ENCODE measurements at regions not wholly inside any gene's neighbourhood (a gene's known extent, or its start where the extent isn't known, plus 50 kb on each side); places are given as distances from the start of the nearest gene placed in this dataset.
A peak's percentile ranks its signal among the peaks of the same experiment; 100 is the strongest.

DNA sequence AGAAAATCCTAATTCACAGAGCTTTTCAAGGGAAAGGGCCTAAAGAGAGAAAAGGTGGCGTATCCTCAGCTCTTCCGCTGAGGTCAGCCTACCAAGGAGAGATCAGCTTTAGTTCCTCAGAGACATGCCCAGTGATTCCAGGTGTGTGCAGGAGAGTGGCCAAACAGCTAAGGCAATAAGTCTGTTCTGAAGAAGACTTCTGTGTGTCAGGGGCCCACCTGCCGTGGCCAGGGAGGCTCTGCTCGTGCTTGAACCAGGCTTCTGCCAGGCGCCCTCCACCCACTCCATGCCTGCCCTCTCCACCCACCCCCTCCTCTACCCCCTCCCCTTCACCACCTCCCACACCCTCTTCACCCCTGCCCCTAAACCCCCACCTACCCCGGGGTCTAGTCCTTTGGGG, 67.4 kb upstream of the ARMC2 start:
- no peaks in the 10 kb centered on the region for H3K9me3 ChIP-seq
- H3K4me1 ChIP-seq, result peaks cover 12% of the 10 kb centered on the region
- H3K36me3 ChIP-seq, result no peaks in the 10 kb centered on the region
- TF ChIP-seq POLR2AphosphoS5 (IDR thresholded peaks at IDR 0.05; ENCODE audit: insufficient read depth in 1 of 2, low read depth in 1 of 2), result no peak
- no peak for TF ChIP-seq POLR2A (IDR thresholded peaks at IDR 0.05)
- no peak for TF ChIP-seq CTCF (IDR thresholded peaks at IDR 0.05)
- H3K27ac ChIP-seq, result no peak overlapping the region
- intact Hi-C loops (cut with DNase I), result loop anchor here (5.0 kb wide), 1 partner anchor 218 kb away; the partner anchor contains the start of gene FOXO3
- no peaks in the 10 kb centered on the region for H3K27me3 ChIP-seq
- no peak for DNase-seq (ENCODE audit: extremely low spot score in 2 of 2)
- no peak overlapping the region for H3K4me3 ChIP-seq

GRCh38 chr6:108781419-108782100, 66.7 kb upstream of the ARMC2 start:
- no peak for DNase-seq (ENCODE audit: extremely low spot score in 2 of 2)
- peaks cover 12% of the 10 kb centered on the region for H3K4me1 ChIP-seq
- H3K27ac ChIP-seq, result peak overlapping the region; percentile 72
- TF ChIP-seq CTCF (IDR thresholded peaks at IDR 0.05) (no peak), POLR2AphosphoS5 (IDR thresholded peaks at IDR 0.05; ENCODE audit: insufficient read depth in 1 of 2, low read depth in 1 of 2) (no peak), POLR2A (IDR thresholded peaks at IDR 0.05) (no peak)
- H3K9me3 ChIP-seq, result no peaks in the 10 kb centered on the region
- no peaks in the 10 kb centered on the region for H3K27me3 ChIP-seq
- H3K36me3 ChIP-seq, result no peaks in the 10 kb centered on the region
- H3K4me3 ChIP-seq, result peak overlapping the region; percentile 41 to 44
- intact Hi-C loops (cut with DNase I), result loop anchor here (5.0 kb wide), 1 partner anchor 219 kb away; the partner anchor contains the start of gene FOXO3

DNA sequence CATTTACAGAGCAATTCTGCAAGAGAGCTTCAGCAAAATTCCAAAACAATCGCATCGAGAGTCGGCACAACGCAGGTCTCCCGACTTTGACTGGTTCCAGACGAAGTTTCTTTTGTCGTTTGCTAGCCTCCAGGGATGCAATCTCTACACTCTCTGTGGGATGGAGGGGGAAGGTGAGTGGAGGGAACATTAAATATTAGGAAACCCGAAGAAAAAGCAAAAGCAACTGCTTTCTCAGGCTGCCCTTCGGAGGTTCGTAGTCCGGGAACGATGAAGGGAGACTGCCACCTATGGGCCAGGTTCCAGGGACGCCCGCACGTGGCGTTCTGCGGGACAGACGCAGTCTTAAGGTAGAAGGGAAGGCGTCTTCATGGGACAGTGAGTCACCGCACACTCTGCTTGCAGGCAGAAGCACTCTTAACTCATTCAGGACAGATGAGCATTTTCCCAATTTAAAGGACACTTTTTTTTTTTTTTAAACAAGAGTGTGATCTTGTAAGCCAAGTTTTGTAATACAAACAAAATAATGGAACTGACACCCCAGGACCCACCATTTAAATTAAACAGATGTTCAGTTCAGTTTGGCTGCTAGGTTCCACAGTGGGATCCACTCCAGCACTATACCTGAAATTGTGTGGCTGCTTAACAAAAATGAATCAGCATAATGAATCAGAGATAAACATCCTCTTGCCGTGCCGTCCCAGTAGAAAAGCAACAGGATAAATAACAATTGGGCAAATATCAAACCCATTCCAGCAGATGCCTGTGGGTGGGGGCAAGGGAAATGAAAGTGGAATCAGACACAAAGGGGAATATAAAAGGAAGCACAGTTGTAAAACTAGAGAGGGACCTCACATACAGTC, 65.8 kb upstream of the ARMC2 start:
- H3K9me3 ChIP-seq, result no peaks in the 10 kb centered on the region
- intact Hi-C loops (cut with DNase I), result loop anchor here (5.0 kb wide), 1 partner anchor 220 kb away; the partner anchor contains the start of gene FOXO3
- TF ChIP-seq CTCF (IDR thresholded peaks at IDR 0.05) (peak; percentile 21 to 72 (median 61)), POLR2A (IDR thresholded peaks at IDR 0.05) (no peak), POLR2AphosphoS5 (IDR thresholded peaks at IDR 0.05; ENCODE audit: insufficient read depth in 1 of 2, low read depth in 1 of 2) (peak; percentile 76 to 88)
- peak overlapping the region; percentile 41 to 44 for H3K4me3 ChIP-seq
- H3K27me3 ChIP-seq, result no peaks in the 10 kb centered on the region
- H3K36me3 ChIP-seq, result no peaks in the 10 kb centered on the region
- H3K27ac ChIP-seq, result peak overlapping the region; percentile 72
- H3K4me1 ChIP-seq, result peaks cover 12% of the 10 kb centered on the region
- DNase-seq (ENCODE audit: extremely low spot score in 2 of 2), result no peak

GRCh38 chr6:108785653-108786052, 62.6 kb upstream of the ARMC2 start:
- Histone ChIP-seq H3K36me3 (no peaks in the 10 kb centered on the region), H3K4me1 (peaks cover 12% of the 10 kb centered on the region), H3K4me3 (no peak overlapping the region), H3K27me3 (no peaks in the 10 kb centered on the region), H3K9me3 (no peaks in the 10 kb centered on the region), H3K27ac (no peak overlapping the region)
- no peak for DNase-seq (ENCODE audit: extremely low spot score in 2 of 2)
- intact Hi-C loops (cut with DNase I), result no loop called here
- TF ChIP-seq POLR2A (IDR thresholded peaks at IDR 0.05) (no peak), POLR2AphosphoS5 (IDR thresholded peaks at IDR 0.05; ENCODE audit: insufficient read depth in 1 of 2, low read depth in 1 of 2) (no peak), CTCF (IDR thresholded peaks at IDR 0.05) (no peak)

All from vagina (tissue), 2 donors.